Nephron progenitor cell (in vitro differentiated cells): ENCODE measurements at regions not wholly inside any gene's neighbourhood (a gene's known extent, or its start where the extent isn't known, plus 50 kb on each side); places are given as distances from the start of the nearest gene placed in this dataset.
"Not testable (repeated sequence)": the region's sequence is repeated elsewhere in the genome, so short reads cannot be mapped to it uniquely, and the experiment has no call there.

Experiments used
- DNase-seq: peaks from one replicate; pipeline ENCODE4 v3.0.0; 2021
- H3K27ac Mint-ChIP-seq: 2 replicates; pipeline ENCODE4 v1.8.0; 2021; ENCODE audit warnings: mild to moderate bottlenecking, moderate library complexity, mixed read lengths
- H3K27me3 Mint-ChIP-seq: 2 replicates; pipeline ENCODE4 v1.8.0; 2021; ENCODE audit warnings: mild to moderate bottlenecking, low read depth, mixed read lengths; ENCODE audit not compliant: poor library complexity
- H3K36me3 Mint-ChIP-seq: 2 replicates; pipeline ENCODE4 v1.8.0; 2021; ENCODE audit warnings: low read depth, mixed read lengths
- H3K4me1 Mint-ChIP-seq: 2 replicates; pipeline ENCODE4 v1.8.0; 2021; ENCODE audit warnings: mixed read lengths
- H3K4me3 Mint-ChIP-seq: 2 replicates; pipeline ENCODE4 v1.8.0; 2021; ENCODE audit warnings: mild to moderate bottlenecking, moderate library complexity, mixed read lengths
- H3K9me3 Mint-ChIP-seq: 2 replicates; pipeline ENCODE4 v1.8.0; 2021; ENCODE audit warnings: mild to moderate bottlenecking, moderate library complexity, mixed read lengths
- TF ChIP-seq, protein P1 (sequence below): fragments of 200-600 bp; sonication (generic); IDR thresholded peaks from 2 replicates; pipeline ENCODE4 v1.5.0; 2021; ENCODE audit warnings: antibody characterized with exemption

DNA sequence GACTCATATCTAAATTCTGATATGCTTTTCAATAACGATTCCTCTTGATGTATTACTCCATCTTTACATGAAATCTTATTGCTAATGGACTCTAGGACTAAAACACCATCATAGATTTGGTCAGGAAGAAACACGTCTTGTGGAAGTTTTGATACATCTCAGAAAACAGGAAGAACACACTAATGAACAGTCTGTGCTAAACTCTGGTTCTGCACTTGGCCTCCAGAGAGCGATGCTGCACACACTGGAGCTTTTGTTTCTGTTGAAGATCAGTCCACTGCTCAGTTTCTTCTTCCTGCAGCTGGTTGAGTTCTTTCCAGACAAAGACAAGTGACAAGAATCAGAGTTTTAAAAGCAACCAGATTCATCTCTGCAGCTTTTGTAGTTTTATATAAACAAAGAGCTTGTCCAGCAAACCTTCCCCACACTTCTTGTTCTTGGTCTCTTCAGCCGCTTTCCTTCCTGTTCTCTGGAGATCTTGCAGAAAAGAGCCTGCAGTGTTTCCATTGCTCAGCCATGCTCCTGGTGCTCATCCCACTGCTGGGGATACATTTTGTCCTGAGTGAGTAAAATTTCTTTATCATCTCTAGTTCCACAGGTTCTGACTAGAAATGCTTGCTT lies 229.1 kb upstream of the OR4E1 start:
- peak; percentile 16 for DNase-seq
- peaks cover 15% of the 10 kb centered on the region for H3K9me3 Mint-ChIP-seq
- no peaks in the 10 kb centered on the region for H3K36me3 Mint-ChIP-seq
- H3K27me3 Mint-ChIP-seq: peaks cover 5% of the 10 kb centered on the region
- TF ChIP-seq, protein P1, sequence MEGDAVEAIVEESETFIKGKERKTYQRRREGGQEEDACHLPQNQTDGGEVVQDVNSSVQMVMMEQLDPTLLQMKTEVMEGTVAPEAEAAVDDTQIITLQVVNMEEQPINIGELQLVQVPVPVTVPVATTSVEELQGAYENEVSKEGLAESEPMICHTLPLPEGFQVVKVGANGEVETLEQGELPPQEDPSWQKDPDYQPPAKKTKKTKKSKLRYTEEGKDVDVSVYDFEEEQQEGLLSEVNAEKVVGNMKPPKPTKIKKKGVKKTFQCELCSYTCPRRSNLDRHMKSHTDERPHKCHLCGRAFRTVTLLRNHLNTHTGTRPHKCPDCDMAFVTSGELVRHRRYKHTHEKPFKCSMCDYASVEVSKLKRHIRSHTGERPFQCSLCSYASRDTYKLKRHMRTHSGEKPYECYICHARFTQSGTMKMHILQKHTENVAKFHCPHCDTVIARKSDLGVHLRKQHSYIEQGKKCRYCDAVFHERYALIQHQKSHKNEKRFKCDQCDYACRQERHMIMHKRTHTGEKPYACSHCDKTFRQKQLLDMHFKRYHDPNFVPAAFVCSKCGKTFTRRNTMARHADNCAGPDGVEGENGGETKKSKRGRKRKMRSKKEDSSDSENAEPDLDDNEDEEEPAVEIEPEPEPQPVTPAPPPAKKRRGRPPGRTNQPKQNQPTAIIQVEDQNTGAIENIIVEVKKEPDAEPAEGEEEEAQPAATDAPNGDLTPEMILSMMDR: peak; percentile 33
- no peak overlapping the region for H3K4me3 Mint-ChIP-seq
- no peak overlapping the region for H3K27ac Mint-ChIP-seq
- H3K4me1 Mint-ChIP-seq: no peaks in the 10 kb centered on the region

DNA sequence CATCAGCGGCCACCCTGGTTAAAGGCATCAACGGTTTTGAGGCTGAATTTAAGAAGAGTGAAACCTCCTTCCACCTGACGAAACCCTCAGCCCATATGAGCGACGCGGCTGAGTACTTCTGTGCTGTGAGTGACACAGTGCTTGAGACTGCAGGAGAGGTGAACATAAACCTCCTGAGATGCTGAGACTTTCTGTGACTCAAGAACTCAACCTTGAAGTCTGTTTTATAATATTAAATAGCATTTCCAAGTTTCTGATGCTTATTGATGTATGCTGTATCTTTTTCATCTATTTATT lies 221.2 kb upstream of the OR4E1 start:
- H3K27me3 Mint-ChIP-seq: peaks cover 17% of the 10 kb centered on the region
- H3K36me3 Mint-ChIP-seq, H3K4me3 Mint-ChIP-seq, H3K27ac Mint-ChIP-seq, H3K4me1 Mint-ChIP-seq, H3K9me3 Mint-ChIP-seq, DNase-seq: not testable (repeated sequence)

DNA sequence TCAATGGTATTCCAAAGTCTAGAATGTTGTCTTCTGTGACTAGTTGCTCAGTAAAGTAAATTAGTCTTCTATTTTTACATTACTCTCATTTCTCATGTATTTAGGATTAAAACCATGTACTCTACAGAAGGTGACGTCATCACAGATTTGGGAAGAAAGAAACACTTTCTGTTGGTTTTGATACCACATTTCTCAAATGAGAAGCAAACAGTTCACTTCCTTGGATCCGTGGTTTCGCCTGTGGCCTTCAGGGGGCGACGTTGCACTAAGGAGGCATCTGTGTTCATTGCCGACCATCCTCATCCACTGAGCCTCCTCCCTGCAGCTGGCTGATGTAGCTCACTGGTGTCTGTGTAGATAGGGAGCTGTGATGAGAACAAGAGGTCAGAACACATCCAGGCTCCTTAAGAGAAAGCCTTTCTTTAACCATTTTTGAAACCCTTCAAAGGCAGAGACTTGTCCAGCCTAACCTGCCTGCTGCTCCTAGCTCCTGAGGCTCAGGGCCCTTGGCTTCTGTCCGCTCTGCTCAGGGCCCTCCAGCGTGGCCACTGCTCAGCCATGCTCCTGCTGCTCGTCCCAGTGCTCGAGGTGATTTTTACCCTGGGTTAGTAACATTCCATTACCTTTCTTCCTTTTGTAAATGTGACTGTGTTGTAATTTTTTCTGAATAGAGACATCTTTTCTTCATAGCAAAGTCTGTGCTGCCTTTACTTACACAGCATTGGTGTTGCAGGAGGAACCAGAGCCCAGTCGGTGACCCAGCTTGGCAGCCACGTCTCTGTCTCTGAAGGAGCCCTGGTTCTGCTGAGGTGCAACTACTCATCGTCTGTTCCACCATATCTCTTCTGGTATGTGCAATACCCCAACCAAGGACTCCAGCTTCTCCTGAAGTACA lies 220.6 kb upstream of the OR4E1 start:
- Mint-ChIP-seq H3K4me1 (no peaks in the 10 kb centered on the region), H3K27ac (no peak overlapping the region), H3K9me3 (peaks cover 4% of the 10 kb centered on the region), H3K27me3 (peaks cover 21% of the 10 kb centered on the region), H3K36me3 (no peaks in the 10 kb centered on the region), H3K4me3 (no peak overlapping the region)
- peak; percentile 27 for DNase-seq
- TF ChIP-seq, protein P1: peak; percentile 22

DNA sequence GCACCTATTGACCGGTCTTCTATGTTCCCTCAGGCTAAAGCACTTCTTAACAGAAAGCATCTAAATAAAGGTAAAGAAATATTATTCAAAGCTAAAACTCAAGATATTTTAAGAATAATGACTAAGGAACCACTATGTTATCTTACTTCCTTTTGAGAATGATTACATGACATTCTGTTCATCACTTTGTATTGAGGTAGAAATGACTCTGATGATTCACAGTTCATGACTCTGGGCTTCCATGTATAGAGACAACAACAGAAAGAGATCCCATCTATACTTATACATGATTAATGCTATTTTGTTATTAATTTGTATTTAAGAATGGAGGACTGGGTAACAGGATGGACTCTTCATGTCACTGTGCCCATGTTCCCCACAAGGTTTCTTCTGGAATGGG lies 218.3 kb upstream of the OR4E1 start:
- H3K9me3 Mint-ChIP-seq: peaks cover 4% of the 10 kb centered on the region
- no peaks in the 10 kb centered on the region for H3K36me3 Mint-ChIP-seq
- DNase-seq: no peak
- H3K4me1 Mint-ChIP-seq: no peaks in the 10 kb centered on the region
- no peak overlapping the region for H3K27ac Mint-ChIP-seq
- peaks cover 21% of the 10 kb centered on the region for H3K27me3 Mint-ChIP-seq
- no peak overlapping the region for H3K4me3 Mint-ChIP-seq
- TF ChIP-seq, protein P1: no peak

DNA sequence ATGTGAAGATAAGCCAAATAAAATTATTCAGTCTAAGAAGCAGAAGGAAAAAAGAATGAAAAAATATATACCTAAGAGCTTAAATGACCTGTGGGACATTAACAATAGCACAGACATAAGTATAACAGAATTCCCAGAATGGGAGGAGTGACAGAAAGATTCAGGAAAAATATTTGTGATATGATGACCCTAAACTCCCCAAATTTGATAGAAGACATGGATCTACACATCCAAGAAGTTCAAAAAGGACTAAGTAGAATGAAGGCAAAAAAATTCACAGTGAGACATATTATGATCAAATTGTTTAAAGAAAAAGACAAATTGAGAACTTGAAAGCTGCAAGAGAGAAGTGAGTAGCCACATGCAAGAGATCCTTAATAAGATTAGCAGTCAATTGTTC lies 211.4 kb upstream of the OR4E1 start:
- TF ChIP-seq, protein P1: no peak
- no peaks in the 10 kb centered on the region for H3K36me3 Mint-ChIP-seq
- H3K4me3 Mint-ChIP-seq: no peak overlapping the region
- peaks cover 10% of the 10 kb centered on the region for H3K27me3 Mint-ChIP-seq
- H3K9me3 Mint-ChIP-seq: peaks cover 16% of the 10 kb centered on the region
- no peak for DNase-seq
- H3K27ac Mint-ChIP-seq: no peak overlapping the region
- no peaks in the 10 kb centered on the region for H3K4me1 Mint-ChIP-seq

DNA sequence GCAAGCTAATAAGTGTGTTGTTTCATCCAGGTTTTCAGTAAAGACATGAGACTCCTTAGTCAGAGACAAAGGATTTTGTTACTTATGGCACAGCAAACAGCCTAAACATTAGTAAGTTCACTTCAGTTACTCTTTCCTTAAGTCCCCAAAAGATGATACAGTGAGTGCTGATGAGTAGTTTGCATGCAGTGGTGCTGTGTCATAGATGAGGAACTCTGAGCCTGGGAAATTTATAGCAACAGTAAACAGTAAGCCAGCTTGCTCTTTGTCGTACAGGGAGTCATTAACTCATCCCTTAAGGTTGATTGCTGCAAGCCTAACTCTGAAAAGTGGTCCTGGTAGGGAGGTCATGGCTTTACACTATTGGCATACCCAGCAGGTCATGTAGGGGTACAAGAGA lies 208.6 kb upstream of the OR4E1 start:
- TF ChIP-seq, protein P1: no peak
- DNase-seq: no peak
- H3K4me3 Mint-ChIP-seq: no peak overlapping the region
- H3K27ac Mint-ChIP-seq: no peak overlapping the region
- H3K27me3 Mint-ChIP-seq: peaks cover 4% of the 10 kb centered on the region
- H3K4me1 Mint-ChIP-seq: no peaks in the 10 kb centered on the region
- H3K9me3 Mint-ChIP-seq: peaks cover 16% of the 10 kb centered on the region
- no peaks in the 10 kb centered on the region for H3K36me3 Mint-ChIP-seq
